ENCODE measurements at regions not wholly inside any gene's neighbourhood (a gene's known extent, or its start where the extent isn't known, plus 50 kb on each side); places are given as distances from the start of the nearest gene placed in this dataset.

DNA sequence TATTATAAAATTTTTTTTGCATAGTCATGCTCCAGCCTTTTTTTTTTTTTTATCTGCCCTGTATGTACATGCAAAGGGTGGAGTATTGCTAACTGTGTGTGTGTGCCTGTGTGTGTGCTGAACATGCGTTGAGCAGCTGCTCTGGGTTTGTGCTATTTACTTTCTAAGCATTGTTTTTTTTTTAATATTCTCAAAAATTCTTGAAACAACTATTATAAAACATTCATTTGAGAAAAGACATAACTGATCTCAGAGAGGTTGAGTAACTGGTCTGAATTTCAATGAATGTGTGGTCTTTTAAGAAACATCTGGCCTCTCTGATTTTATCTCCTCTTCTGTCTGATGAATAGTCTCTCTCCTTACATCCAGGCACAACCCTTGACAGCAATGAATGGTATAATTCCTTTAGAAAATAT, 366.0 kb upstream of the SLC14A2 start:
- no peaks in the 10 kb centered on the region for H3K36me3 ChIP-seq
- peaks cover 38 to 98% (median 82%) of the 10 kb centered on the region in 4 donors for H3K4me1 ChIP-seq
- peak overlapping the region; percentile 81 to 85 (median 84) for H3K27ac ChIP-seq (replicated peaks in 1 of 4)
- no peak for TF ChIP-seq POLR2A (IDR thresholded peaks at IDR 0.05; ENCODE audit: low read depth)
- TF ChIP-seq, protein P1, sequence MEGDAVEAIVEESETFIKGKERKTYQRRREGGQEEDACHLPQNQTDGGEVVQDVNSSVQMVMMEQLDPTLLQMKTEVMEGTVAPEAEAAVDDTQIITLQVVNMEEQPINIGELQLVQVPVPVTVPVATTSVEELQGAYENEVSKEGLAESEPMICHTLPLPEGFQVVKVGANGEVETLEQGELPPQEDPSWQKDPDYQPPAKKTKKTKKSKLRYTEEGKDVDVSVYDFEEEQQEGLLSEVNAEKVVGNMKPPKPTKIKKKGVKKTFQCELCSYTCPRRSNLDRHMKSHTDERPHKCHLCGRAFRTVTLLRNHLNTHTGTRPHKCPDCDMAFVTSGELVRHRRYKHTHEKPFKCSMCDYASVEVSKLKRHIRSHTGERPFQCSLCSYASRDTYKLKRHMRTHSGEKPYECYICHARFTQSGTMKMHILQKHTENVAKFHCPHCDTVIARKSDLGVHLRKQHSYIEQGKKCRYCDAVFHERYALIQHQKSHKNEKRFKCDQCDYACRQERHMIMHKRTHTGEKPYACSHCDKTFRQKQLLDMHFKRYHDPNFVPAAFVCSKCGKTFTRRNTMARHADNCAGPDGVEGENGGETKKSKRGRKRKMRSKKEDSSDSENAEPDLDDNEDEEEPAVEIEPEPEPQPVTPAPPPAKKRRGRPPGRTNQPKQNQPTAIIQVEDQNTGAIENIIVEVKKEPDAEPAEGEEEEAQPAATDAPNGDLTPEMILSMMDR (IDR thresholded peaks at IDR 0.05), result no peak
- no peak for TF ChIP-seq EP300 (IDR thresholded peaks at IDR 0.05)
- TF ChIP-seq POLR2AphosphoS5 (IDR thresholded peaks at IDR 0.05), result no peak
- no peaks in the 10 kb centered on the region for H3K27me3 ChIP-seq
- intact Hi-C loops (cut with DNase I), result loop anchor here (10.0 kb wide), 1 partner anchor 376 kb away; no protein-coding TSS in a partner anchor
- WGBS, result 76% methylated on average over 1 of the region's 1 CpG
- no peaks in the 10 kb centered on the region for H3K9me3 ChIP-seq
- no peak for DNase-seq (ENCODE audit: extremely low spot score)
- H3K4me3 ChIP-seq, result no peak overlapping the region

DNA sequence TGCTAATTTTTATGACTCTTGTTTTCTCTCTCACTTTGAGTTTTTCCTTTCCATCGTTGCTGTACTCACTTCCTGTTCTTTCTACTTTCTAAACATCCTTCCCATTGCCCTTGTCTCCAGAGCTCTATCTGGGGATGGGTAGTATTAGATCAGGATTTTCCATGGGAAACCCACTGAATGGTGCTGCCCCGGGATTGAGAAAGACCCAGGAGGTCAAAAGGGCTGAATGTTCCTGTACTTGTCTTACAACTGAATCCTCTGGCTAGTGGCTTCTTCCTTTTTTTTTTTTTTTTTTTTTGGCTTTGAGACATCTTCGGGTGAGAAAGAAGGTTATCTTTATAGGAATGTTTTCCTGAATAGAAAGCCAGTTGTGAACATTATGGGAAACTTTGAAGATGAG, 364.8 kb upstream of the SLC14A2 start:
- H3K4me3 ChIP-seq, result no peak overlapping the region
- intact Hi-C loops (cut with DNase I), result loop anchor here (10.0 kb wide), 1 partner anchor 566 kb away; the partner anchor contains the start of gene SETBP1
- no peak for TF ChIP-seq POLR2A (IDR thresholded peaks at IDR 0.05; ENCODE audit: low read depth)
- TF ChIP-seq, protein P1 (IDR thresholded peaks at IDR 0.05), result no peak
- TF ChIP-seq POLR2AphosphoS5 (IDR thresholded peaks at IDR 0.05), result no peak
- TF ChIP-seq EP300 (IDR thresholded peaks at IDR 0.05), result no peak
- DNase-seq (ENCODE audit: extremely low spot score), result no peak
- no peaks in the 10 kb centered on the region for H3K27me3 ChIP-seq
- no peaks in the 10 kb centered on the region for H3K36me3 ChIP-seq
- 55% methylated on average over 3 of the region's 3 CpGs for WGBS
- H3K9me3 ChIP-seq, result no peaks in the 10 kb centered on the region
- H3K4me1 ChIP-seq, result peaks cover 47 to 98% (median 83%) of the 10 kb centered on the region in 4 donors
- peak overlapping the region; percentile 81 to 85 (median 84) for H3K27ac ChIP-seq (replicated peaks in 1 of 4)

DNA sequence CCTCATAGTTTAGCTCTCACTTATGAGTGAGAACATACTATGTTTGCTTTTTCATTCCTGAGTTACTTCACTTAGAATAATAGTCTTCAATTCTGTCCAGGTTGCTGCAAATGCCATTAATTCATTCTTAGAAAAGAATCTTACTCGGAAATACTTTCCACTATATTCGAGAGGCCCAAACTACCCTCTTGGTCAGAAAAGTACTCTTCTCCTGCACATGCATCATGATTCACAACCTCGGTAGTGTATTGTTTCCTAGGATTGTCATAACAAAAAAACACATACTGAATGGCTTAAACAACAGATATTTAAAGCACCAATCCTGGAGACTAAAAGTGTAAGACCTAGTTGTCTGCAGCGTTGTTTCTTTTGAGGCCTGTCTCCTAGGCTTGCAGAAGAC, 364.0 kb upstream of the SLC14A2 start:
- no peak overlapping the region for H3K4me3 ChIP-seq
- no peaks in the 10 kb centered on the region for H3K27me3 ChIP-seq
- 79% methylated on average over 4 of the region's 4 CpGs for WGBS
- peaks cover 50 to 98% (median 87%) of the 10 kb centered on the region in 4 donors for H3K4me1 ChIP-seq
- no peak for DNase-seq (ENCODE audit: extremely low spot score)
- intact Hi-C loops (cut with DNase I), result loop anchor here (10.0 kb wide), 1 partner anchor 566 kb away; the partner anchor contains the start of gene SETBP1
- H3K36me3 ChIP-seq, result no peaks in the 10 kb centered on the region
- H3K9me3 ChIP-seq, result no peaks in the 10 kb centered on the region
- no peak for TF ChIP-seq POLR2A (IDR thresholded peaks at IDR 0.05; ENCODE audit: low read depth)
- no peak for TF ChIP-seq EP300 (IDR thresholded peaks at IDR 0.05)
- TF ChIP-seq, protein P1 (IDR thresholded peaks at IDR 0.05), result no peak
- no peak for TF ChIP-seq POLR2AphosphoS5 (IDR thresholded peaks at IDR 0.05)
- peak overlapping the region; percentile 81 to 85 (median 84) for H3K27ac ChIP-seq (replicated peaks in 1 of 4)

DNA sequence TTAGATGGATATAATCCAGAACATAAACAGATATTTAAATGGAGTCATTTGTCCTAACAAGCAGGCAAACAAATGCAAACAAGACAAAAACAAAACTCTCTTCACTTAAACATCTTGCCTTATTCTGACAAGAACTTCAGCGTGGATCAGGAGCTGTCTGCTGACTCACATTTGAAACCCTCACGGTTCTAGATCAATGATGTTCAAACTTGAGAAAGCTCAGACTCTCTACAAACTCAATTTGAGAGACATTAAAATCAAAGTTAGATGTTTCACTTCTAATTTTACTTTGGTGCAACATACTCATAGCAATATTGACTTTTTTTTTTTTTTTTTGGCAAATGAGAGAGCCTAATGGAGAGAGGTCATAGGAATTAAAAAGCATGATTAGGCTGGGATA, 362.8 kb upstream of the SLC14A2 start:
- Histone ChIP-seq H3K9me3 (no peaks in the 10 kb centered on the region), H3K27ac (replicated peaks in 1 of 4) (peak overlapping the region in 3 of 4 donors; percentile 81 to 85 (median 84)), H3K27me3 (no peaks in the 10 kb centered on the region), H3K36me3 (no peaks in the 10 kb centered on the region), H3K4me1 (peaks cover 50 to 90% (median 86%) of the 10 kb centered on the region in 4 donors), H3K4me3 (no peak overlapping the region)
- no peak for TF ChIP-seq POLR2A (IDR thresholded peaks at IDR 0.05; ENCODE audit: low read depth)
- TF ChIP-seq, protein P1 (IDR thresholded peaks at IDR 0.05), result no peak
- TF ChIP-seq POLR2AphosphoS5 (IDR thresholded peaks at IDR 0.05), result no peak
- TF ChIP-seq EP300 (IDR thresholded peaks at IDR 0.05), result no peak
- no peak for DNase-seq (ENCODE audit: extremely low spot score)
- WGBS, result 88% methylated on average over 2 of the region's 2 CpGs
- intact Hi-C loops (cut with DNase I), result loop anchor here (10.0 kb wide), 1 partner anchor 568 kb away; the partner anchor contains the start of gene SETBP1
